Eye (tissue), 1 donor: ENCODE measurements at regions not wholly inside any gene's neighbourhood (a gene's known extent, or its start where the extent isn't known, plus 50 kb on each side); places are given as distances from the start of the nearest gene placed in this dataset.
A peak's percentile ranks its signal among the peaks of the same experiment; 100 is the strongest.

ENCODE experiments used
- DNase-seq: peaks from one replicate; pipeline ENCODE4 v3.0.0-alpha.2; 2015

- DNase-seq, result no peak
Measured at GRCh38 chr2:136238286-136239078, 120.5 kb upstream of the CXCR4 start.

GRCh38 chr2:136236019-136236418 is 118.1 kb upstream of the CXCR4 start:
- no peak for DNase-seq

GRCh38 chr2:136235546-136235945 is 117.6 kb upstream of the CXCR4 start:
- DNase-seq, result no peak

- DNase-seq, result peak; percentile 46
Measured at GRCh38 chr2:136234261-136234660, 116.3 kb upstream of the CXCR4 start.

GRCh38 chr2:136233298-136233697 is 115.3 kb upstream of the CXCR4 start:
- DNase-seq, result no peak

- DNase-seq, result peak; percentile 50
Measured at GRCh38 chr2:136232456-136233172, 114.7 kb upstream of the CXCR4 start.

GRCh38 chr2:136230464-136230863 is 112.5 kb upstream of the CXCR4 start:
- DNase-seq, result no peak

- no peak for DNase-seq
Measured at GRCh38 chr2:136226903-136227302, 109.0 kb upstream of the CXCR4 start.

- DNase-seq, result peak; percentile 9
Measured at GRCh38 chr2:136225950-136226835, 108.2 kb upstream of the CXCR4 start.

GRCh38 chr2:136223274-136223673 is 105.3 kb upstream of the CXCR4 start:
- no peak for DNase-seq

GRCh38 chr2:136222862-136223261 is 104.9 kb upstream of the CXCR4 start:
- peak; percentile 19 for DNase-seq

GRCh38 chr2:136221026-136221425 is 103.1 kb upstream of the CXCR4 start:
- DNase-seq, result no peak

GRCh38 chr2:136219963-136220362 is 102.0 kb upstream of the CXCR4 start:
- DNase-seq, result peak; percentile 60

- no peak for DNase-seq
Measured at GRCh38 chr2:136219341-136219740, 101.4 kb upstream of the CXCR4 start.

GRCh38 chr2:136217996-136218395 is 100.0 kb upstream of the CXCR4 start:
- no peak for DNase-seq

GRCh38 chr2:136215908-136216472 is 98.0 kb upstream of the CXCR4 start:
- no peak for DNase-seq

- no peak for DNase-seq
Measured at GRCh38 chr2:136215449-136215848, 97.5 kb upstream of the CXCR4 start.

- DNase-seq, result no peak
Measured at GRCh38 chr2:136214307-136215200, 96.6 kb upstream of the CXCR4 start.

- DNase-seq, result no peak
Measured at GRCh38 chr2:136213836-136214235, 95.9 kb upstream of the CXCR4 start.

GRCh38 chr2:136212426-136213378 is 94.8 kb upstream of the CXCR4 start:
- DNase-seq, result no peak

GRCh38 chr2:136211701-136212100 is 93.8 kb upstream of the CXCR4 start:
- no peak for DNase-seq
